Smooth muscle cell (in vitro differentiated cells): ENCODE measurements at regions not wholly inside any gene's neighbourhood (a gene's known extent, or its start where the extent isn't known, plus 50 kb on each side); places are given as distances from the start of the nearest gene placed in this dataset.

Source experiments
- DNase-seq: peaks from one replicate; lab custom pipeline; 2025; ENCODE audit not compliant: unreplicated experiment; lab: John Stamatoyannopoulos, UW
- H2AFZ ChIP-seq: fragments of 200-600 bp; sonication (generic); 2 replicates; pipeline ENCODE4 v1.6.0; 2016; ENCODE audit warnings: antibody characterized with exemption, low read depth, mild to moderate bottlenecking
- H3F3A ChIP-seq: fragments of 200-600 bp; sonication (generic); 2 replicates; pipeline ENCODE4 v1.6.0; 2017; ENCODE audit warnings: antibody characterized with exemption, low read depth
- H3K27ac ChIP-seq: fragments of 200-600 bp; sonication (generic); 2 replicates; pipeline ENCODE4 v1.5.1; 2016; ENCODE audit warnings: low read depth, mild to moderate bottlenecking
- H3K27me3 ChIP-seq: fragments of 200-600 bp; sonication (generic); 2 replicates; pipeline ENCODE4 v1.6.1; 2016; ENCODE audit warnings: low read depth, mild to moderate bottlenecking
- H3K36me3 ChIP-seq: fragments of 200-600 bp; sonication (generic); 2 replicates; pipeline ENCODE4 v1.5.1; 2016; ENCODE audit warnings: low read depth
- H3K4me1 ChIP-seq: fragments of 200-600 bp; sonication (generic); 2 replicates; pipeline ENCODE4 v1.5.1; 2016; ENCODE audit warnings: low read depth
- H3K4me2 ChIP-seq: fragments of 200-600 bp; sonication (generic); 2 replicates; pipeline ENCODE4 v1.6.0; 2016; ENCODE audit warnings: mild to moderate bottlenecking
- H3K4me3 ChIP-seq: fragments of 200-600 bp; sonication (generic); 2 replicates; pipeline ENCODE4 v1.5.1; 2016; ENCODE audit warnings: mild to moderate bottlenecking
- H3K79me2 ChIP-seq: fragments of 200-600 bp; sonication (generic); 2 replicates; pipeline ENCODE4 v1.6.0; 2016; ENCODE audit warnings: low read depth, mild to moderate bottlenecking
- H3K9ac ChIP-seq: fragments of 200-600 bp; sonication (generic); 2 replicates; pipeline ENCODE4 v1.6.0; 2016; ENCODE audit warnings: low read depth
- H3K9me3 ChIP-seq: fragments of 200-600 bp; sonication (generic); replicated peaks from 2 replicates; pipeline ENCODE4 v1.5.1; 2016; ENCODE audit warnings: low read depth
- H4K20me1 ChIP-seq: fragments of 200-600 bp; sonication (generic); 2 replicates; pipeline ENCODE4 v1.6.0; 2016; ENCODE audit warnings: low read depth
- CTCF ChIP-seq: fragments of 200-600 bp; sonication (generic); IDR thresholded peaks from 2 replicates; pipeline ENCODE4 v1.5.1; 2017; ENCODE audit warnings: borderline replicate concordance, mild to moderate bottlenecking, antibody characterized with exemption; ENCODE audit not compliant: insufficient read depth, poor library complexity, severe bottlenecking
- WGBS: methylation state at CpG from one replicate; pipeline ENCODE4 v1.1.7; 2016; ENCODE audit warnings: low lambda C conversion rate; 5-methylcytosine and 5-hydroxymethylcytosine counted together

GRCh38 chr2:100643467-100643866, 80.7 kb downstream of the PDCL3 start:
- TF ChIP-seq CTCF = no peak
- WGBS = 88% methylated on average over 3 of the region's 3 CpGs

GRCh38 chr2:100643906-100644501, 81.2 kb downstream of the PDCL3 start:
- Histone ChIP-seq H3K4me2 (no peak overlapping the region), H3K4me3 (no peak overlapping the region), H3K36me3 (no peaks in the 10 kb centered on the region), H3K9me3 (no peaks in the 10 kb centered on the region), H3K9ac (no peak overlapping the region), H3K79me2 (no peaks in the 10 kb centered on the region), H3K4me1 (no peaks in the 10 kb centered on the region), H3K27ac (no peak overlapping the region), H3K27me3 (no peaks in the 10 kb centered on the region), H4K20me1 (no peaks in the 10 kb centered on the region), H2AFZ (no peak overlapping the region), H3F3A (no peaks in the 10 kb centered on the region)
- no peak for TF ChIP-seq CTCF
- DNase-seq = no peak
- WGBS = 88% methylated on average over 6 of the region's 6 CpGs

More at GRCh38 chr2:100643467-100643866, 80.7 kb downstream of the PDCL3 start:
- DNase-seq = no peak
- Histone ChIP-seq H3K4me1 (no peaks in the 10 kb centered on the region), H4K20me1 (no peaks in the 10 kb centered on the region), H3F3A (no peaks in the 10 kb centered on the region), H2AFZ (no peak overlapping the region), H3K27me3 (no peaks in the 10 kb centered on the region), H3K36me3 (no peaks in the 10 kb centered on the region), H3K4me2 (no peak overlapping the region), H3K27ac (no peak overlapping the region), H3K9me3 (no peaks in the 10 kb centered on the region), H3K9ac (no peak overlapping the region), H3K79me2 (no peaks in the 10 kb centered on the region), H3K4me3 (no peak overlapping the region)

- no peak for DNase-seq
- H3K27me3 ChIP-seq = no peaks in the 10 kb centered on the region
- H3K4me3 ChIP-seq = no peak overlapping the region
- H3K27ac ChIP-seq = no peak overlapping the region
- H3K79me2 ChIP-seq = no peaks in the 10 kb centered on the region
- no peaks in the 10 kb centered on the region for H3K9me3 ChIP-seq
- no peak for TF ChIP-seq CTCF
- no peak overlapping the region for H3K9ac ChIP-seq
- no peak overlapping the region for H3K4me2 ChIP-seq
- H4K20me1 ChIP-seq = no peaks in the 10 kb centered on the region
- H3F3A ChIP-seq = no peaks in the 10 kb centered on the region
- 64% methylated on average over 8 of the region's 8 CpGs for WGBS
- H3K4me1 ChIP-seq = no peaks in the 10 kb centered on the region
- no peaks in the 10 kb centered on the region for H3K36me3 ChIP-seq
- no peak overlapping the region for H2AFZ ChIP-seq
These were observed 83.1 kb downstream of the PDCL3 start for GRCh38 chr2:100645695-100646429.
